GM12874 (cell line): ENCODE measurements at regions not wholly inside any gene's neighbourhood (a gene's known extent, or its start where the extent isn't known, plus 50 kb on each side); places are given as distances from the start of the nearest gene placed in this dataset.

Source experiments
- TF ChIP-seq, protein P1 (sequence below): IDR thresholded peaks from 2 replicates; pipeline ENCODE4 v1.5.1; 2011; ENCODE audit warnings: low read depth, mild to moderate bottlenecking, control low read depth, low read length, moderate library complexity; ENCODE audit not compliant: insufficient read depth

GRCh38 chr15:47027322-47027946 lies 689.9 kb upstream of the SEMA6D start:
- TF ChIP-seq, protein P1, sequence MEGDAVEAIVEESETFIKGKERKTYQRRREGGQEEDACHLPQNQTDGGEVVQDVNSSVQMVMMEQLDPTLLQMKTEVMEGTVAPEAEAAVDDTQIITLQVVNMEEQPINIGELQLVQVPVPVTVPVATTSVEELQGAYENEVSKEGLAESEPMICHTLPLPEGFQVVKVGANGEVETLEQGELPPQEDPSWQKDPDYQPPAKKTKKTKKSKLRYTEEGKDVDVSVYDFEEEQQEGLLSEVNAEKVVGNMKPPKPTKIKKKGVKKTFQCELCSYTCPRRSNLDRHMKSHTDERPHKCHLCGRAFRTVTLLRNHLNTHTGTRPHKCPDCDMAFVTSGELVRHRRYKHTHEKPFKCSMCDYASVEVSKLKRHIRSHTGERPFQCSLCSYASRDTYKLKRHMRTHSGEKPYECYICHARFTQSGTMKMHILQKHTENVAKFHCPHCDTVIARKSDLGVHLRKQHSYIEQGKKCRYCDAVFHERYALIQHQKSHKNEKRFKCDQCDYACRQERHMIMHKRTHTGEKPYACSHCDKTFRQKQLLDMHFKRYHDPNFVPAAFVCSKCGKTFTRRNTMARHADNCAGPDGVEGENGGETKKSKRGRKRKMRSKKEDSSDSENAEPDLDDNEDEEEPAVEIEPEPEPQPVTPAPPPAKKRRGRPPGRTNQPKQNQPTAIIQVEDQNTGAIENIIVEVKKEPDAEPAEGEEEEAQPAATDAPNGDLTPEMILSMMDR: no peak

DNA sequence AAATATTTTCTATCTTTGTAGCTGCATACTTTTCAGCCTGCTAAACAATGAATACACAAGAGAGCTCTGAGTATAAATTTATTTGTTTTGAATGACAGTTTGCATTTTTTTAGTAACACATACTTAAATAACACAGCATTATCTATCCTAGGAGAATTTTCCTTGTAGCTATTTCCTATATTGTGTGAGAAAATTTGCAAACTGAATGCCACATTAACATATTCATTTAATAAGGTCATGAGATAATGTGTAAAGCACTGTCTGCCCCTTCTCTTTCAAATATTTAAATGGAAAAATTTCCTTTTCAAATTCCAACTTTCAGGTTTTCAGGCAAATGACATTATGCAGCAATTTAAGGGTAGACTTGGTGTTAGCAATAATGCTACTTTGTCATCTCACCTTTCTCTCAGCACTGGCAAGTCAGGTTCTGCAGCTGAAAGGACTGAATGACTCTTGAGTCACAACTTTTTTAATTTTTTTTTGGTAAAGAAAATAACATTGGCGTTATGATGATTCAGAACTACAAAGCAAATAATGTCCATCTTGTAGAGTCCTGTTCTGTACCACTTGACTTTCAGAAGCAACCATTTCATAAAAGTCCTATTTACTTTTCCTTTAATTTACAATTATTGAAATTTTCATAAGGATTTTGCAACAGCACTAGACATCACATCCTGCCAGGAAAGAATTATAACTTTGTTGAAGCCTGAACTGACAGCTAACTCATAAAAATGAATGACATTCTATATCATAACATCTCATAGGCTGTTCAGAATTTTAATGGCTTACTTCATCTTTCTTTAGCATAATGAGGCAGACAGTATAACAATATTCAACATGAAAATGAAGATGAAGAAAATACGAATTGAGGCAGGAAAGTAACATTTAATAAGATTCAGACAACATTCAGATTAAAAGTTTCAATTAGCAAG lies 681.6 kb upstream of the SEMA6D start:
- TF ChIP-seq, protein P1: no peak

GRCh38 chr15:47037003-47037402 lies 680.3 kb upstream of the SEMA6D start:
- TF ChIP-seq, protein P1: no peak

DNA sequence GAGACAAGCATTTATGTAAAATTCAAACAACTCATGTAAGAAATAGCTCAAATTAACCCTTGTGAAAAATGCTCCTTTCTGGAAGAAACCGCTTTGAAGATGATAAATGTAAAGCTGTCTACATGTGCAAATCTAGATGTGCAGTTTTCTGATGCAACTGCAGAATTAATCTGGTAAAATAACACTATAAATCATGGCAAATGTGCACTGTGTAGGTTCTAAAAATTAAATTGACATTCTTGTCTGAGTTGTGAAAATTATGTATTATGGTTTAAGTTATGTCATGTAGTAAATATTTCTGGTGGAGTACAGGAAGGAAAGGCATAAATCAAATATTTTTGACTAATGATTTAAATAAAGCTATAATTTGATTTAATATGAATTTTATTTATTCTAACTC lies 678.1 kb upstream of the SEMA6D start:
- TF ChIP-seq, protein P1: no peak

DNA sequence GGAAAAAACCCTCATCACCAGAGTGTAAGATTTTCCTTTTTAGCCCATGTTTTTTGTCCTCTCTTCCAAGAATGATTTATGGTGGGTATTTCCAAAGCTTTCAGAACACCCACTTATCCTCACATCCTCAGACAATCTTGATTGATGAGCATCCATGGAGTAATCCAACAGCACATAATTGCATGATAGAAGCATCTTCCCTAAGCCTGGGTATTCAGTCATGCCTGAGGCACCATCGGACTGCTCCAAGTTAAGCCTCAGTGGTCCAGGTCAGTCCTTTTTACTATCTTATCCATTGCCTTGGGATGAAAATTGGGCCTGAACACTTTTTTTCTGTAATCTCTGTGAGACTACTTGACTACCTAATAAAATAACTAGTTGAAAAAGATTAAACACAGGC lies 676.0 kb upstream of the SEMA6D start:
- TF ChIP-seq, protein P1: no peak

DNA sequence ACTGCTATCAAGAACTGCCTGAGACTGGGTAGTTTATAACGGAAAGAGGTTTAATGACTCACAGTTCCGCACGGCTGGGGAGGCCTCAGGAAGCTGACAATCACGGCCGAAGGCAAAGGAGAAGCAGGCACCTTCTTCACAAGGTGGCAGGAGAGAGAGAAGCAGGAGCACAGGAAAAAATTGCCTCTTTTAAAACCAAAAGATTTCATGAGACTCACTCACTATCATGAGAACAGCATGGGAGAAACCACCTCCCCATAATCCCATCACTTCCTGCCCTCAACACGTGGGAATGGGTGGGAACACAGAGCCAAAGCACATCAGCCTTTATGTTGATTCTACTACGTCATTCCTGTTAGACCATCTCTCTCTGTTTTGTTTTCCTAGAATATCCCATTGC lies 650.9 kb upstream of the SEMA6D start:
- TF ChIP-seq, protein P1: no peak

DNA sequence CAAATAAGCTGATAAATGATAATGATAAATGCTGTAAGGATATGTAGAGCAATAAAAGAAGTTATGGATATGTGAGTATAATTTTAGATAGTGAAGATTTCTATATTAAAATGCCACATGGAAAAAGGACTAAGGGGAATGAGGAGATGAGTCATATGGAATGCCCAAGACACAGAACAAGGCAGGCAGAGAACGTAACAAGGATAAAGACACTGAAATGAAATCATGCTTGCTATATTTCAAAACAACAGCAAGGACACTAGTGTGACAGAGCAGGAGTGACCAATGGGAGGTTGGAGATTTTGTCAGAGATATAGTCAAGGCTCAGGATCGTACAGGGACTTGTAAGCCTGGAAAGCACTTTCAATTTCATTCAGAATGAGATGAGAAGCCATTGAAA lies 621.5 kb upstream of the SEMA6D start:
- TF ChIP-seq, protein P1: no peak
